GM10266 (cell line): ENCODE measurements at regions not wholly inside any gene's neighbourhood (a gene's known extent, or its start where the extent isn't known, plus 50 kb on each side); places are given as distances from the start of the nearest gene placed in this dataset.

Source experiments
- DNase-seq: peaks from one replicate; pipeline ENCODE4 v3.0.0; 2012; ENCODE audit errors: extremely low spot score
- TF ChIP-seq, protein P1 (sequence below): IDR thresholded peaks from 2 replicates; pipeline ENCODE4 v1.5.1; 2012; ENCODE audit warnings: mild to moderate bottlenecking, low read depth; ENCODE audit not compliant: control insufficient read depth, insufficient read depth; ENCODE audit errors: missing control alignments

DNA sequence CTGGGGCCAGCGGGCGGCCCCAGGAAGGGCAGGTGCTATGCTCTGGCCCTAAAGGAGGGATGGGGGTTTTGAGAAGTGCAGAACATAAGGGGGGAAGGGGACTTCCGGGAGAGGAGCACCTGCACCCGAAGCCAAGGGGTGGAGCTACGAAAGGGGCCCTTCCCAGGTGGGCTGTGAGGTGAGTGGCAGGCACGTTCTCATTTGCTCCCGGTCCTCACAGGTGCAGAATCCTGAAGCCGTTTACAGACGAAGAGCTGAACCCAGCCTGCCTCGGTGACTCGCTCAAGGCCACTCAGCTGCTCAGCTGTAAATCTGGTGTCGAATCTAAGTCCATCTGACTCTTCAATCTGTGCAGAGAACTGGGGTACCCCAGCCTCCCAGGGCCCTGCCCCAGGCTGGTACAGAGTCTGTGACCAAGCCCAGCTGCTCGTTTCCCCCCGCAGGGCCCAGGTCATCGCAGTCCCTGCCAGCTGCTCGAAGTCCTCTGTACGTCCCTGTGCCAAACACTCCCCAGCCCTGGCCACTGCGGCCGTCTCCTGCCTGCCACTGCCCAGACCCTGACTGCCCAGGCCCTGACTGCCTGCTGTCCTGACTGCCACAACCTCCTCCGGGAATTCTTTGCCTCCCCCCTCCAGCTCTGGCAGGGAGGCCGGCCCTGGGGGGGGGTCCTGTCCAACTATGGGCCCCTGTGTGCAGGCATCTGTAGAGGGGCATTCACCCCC lies 53.8 kb upstream of the RXRA start:
- TF ChIP-seq, protein P1, sequence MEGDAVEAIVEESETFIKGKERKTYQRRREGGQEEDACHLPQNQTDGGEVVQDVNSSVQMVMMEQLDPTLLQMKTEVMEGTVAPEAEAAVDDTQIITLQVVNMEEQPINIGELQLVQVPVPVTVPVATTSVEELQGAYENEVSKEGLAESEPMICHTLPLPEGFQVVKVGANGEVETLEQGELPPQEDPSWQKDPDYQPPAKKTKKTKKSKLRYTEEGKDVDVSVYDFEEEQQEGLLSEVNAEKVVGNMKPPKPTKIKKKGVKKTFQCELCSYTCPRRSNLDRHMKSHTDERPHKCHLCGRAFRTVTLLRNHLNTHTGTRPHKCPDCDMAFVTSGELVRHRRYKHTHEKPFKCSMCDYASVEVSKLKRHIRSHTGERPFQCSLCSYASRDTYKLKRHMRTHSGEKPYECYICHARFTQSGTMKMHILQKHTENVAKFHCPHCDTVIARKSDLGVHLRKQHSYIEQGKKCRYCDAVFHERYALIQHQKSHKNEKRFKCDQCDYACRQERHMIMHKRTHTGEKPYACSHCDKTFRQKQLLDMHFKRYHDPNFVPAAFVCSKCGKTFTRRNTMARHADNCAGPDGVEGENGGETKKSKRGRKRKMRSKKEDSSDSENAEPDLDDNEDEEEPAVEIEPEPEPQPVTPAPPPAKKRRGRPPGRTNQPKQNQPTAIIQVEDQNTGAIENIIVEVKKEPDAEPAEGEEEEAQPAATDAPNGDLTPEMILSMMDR, result no peak
- DNase-seq, result no peak

DNA sequence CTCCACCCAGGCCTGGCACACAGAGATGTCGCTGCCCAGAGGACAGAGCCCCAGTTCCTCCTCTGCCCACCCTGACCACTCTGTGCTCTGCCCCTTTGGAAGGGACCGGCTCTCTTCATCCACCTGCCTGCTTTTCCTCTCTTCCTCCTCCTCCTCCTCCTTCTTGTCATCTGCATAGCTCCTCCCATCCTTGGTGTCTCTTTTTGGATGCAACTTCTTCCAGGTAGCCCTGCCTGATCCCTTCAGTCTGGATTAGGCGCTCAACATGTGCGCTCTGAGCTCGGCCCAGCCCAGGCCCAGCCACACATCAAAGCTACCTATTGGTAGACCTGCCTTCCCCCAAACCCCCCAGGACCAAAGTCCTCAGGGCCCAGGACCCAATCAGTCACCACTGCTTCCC lies 52.6 kb upstream of the RXRA start:
- TF ChIP-seq, protein P1, result no peak
- DNase-seq, result no peak

DNA sequence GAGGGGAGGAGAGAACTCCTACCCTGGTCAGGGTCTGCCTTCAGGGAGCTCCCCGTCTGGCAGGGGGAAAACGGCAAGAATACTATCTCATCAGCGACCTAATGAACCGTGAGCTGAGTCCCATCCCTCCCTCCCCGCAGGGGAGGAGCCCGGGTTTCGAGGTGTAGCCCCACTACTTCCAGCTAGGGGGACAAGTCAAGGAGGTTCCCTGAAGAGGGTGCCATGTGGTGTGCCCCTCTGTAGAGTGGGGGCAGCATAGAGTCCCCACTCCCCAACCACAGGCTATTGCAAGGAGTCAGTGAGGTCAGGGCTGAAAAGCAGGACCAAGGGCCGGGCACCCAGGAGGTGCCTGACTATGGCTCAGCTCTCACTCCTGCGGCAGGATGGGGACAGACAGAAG lies 50.9 kb upstream of the RXRA start:
- DNase-seq, result no peak
- TF ChIP-seq, protein P1, result no peak

DNA sequence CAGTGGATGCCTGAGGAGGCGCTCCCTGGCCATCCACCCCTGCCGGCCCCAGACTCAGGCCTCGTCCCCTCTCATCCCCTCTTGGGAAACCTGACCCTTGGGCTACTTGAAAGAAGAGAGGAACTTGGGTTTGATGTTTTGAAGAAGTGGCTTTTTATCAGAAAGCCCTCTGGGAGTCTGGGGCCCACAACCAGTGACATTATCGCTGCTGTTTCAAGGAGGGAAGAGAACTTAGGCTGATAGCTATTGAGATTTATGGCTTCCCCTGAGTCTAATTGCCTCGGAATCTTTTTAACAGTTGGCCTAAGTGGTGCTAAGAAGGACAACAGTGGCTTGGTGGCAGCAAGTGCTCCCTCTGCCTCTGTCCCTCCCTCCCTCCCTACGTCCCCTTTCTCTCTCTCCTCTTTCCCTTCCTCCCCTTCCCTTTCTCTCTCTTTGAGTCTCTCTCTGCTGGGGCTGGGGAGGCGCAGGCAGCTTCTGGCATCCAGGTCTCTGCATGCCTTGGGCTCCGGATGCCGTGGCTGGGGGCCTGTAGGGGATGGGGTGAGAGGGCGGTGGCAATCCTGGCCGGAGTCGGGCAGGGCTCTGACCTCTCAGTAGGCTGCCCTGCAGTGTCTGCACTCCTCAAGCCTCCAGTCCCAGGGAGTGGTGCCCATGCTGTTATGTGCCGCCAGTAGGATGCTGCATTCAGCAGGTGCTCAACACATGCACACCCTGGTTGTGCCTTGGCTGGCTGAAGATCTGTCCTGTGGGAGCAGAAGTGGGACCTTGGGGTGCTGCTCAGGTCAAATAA lies 49.6 kb upstream of the RXRA start:
- TF ChIP-seq, protein P1, result no peak
- no peak for DNase-seq
